GM12864 (cell line): ENCODE measurements at regions not wholly inside any gene's neighbourhood (a gene's known extent, or its start where the extent isn't known, plus 50 kb on each side); places are given as distances from the start of the nearest gene placed in this dataset.

Source experiments
- DNase-seq: peaks from one replicate; pipeline ENCODE4 v3.0.0-alpha.2; 2011; ENCODE audit warnings: low read depth
- H3K4me3 ChIP-seq: 2 replicates; pipeline ENCODE4 v1.5.1; 2011; ENCODE audit warnings: mild to moderate bottlenecking, low read depth, low read length, control low read depth
- TF ChIP-seq, protein P1 (sequence below): IDR thresholded peaks from 2 replicates; pipeline ENCODE4 v1.5.1; 2011; ENCODE audit warnings: low read depth, mild to moderate bottlenecking, moderate library complexity, low read length, control low read depth, inconsistent platforms; ENCODE audit errors: missing control alignments

DNA sequence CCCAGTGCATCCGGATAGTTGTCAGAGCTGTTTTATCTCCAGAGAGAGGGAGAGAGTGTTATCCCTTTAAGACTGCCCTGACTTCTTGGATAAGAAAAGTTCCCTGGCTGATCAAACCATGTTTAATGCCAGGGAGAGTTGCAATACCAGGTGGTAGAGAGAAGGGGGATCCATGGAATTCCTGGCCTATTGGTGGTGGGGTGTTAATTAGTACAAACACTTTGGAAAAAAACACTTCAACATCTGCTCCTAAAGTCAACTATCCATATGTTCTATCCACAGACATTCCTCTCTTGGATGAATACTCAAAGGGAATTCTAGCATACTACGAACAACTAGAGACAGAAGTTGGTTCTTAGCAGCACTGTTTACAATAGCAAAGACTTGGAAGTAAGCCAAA, 307.2 kb downstream of the TCERG1L start:
- TF ChIP-seq, protein P1, sequence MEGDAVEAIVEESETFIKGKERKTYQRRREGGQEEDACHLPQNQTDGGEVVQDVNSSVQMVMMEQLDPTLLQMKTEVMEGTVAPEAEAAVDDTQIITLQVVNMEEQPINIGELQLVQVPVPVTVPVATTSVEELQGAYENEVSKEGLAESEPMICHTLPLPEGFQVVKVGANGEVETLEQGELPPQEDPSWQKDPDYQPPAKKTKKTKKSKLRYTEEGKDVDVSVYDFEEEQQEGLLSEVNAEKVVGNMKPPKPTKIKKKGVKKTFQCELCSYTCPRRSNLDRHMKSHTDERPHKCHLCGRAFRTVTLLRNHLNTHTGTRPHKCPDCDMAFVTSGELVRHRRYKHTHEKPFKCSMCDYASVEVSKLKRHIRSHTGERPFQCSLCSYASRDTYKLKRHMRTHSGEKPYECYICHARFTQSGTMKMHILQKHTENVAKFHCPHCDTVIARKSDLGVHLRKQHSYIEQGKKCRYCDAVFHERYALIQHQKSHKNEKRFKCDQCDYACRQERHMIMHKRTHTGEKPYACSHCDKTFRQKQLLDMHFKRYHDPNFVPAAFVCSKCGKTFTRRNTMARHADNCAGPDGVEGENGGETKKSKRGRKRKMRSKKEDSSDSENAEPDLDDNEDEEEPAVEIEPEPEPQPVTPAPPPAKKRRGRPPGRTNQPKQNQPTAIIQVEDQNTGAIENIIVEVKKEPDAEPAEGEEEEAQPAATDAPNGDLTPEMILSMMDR: no peak
- DNase-seq: no peak
- no peak overlapping the region for H3K4me3 ChIP-seq

DNA sequence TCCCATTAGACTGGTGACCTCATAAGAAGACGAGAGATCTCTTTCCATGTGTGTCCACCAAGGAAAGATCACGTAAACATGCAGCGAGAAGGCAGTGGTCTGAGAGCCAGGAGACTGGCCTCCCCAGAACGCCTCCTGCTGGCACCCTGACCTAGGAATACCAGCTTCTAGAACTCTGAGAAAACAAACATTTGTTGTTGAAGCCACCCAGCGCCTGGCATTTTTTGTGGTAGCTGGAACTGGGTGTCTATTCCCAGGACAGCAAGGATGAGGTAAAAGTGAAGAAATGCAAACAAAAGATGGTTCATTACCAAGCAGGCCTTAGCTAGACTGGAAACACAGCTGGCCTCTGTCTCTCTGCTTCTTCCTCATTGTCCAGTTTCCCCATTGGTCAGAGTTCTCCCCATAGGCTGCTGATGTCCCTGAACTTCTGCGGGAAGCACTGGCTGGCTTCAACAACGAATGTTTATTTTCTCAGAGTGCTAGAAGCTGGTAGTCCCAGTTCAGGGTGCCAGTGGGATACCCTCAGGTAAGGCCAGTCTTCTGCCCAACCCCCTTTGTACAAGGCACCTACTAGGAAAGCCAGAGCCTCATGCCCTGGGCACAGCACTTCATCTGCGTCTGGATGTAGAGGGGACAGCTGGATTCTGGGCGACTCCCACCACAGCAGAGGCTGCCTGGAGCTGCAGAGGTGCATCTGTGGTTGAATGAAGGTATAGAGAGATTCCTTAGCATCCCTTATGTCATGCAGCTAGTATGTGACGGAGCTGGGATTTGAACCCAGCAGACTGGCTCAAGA, 304.9 kb downstream of the TCERG1L start:
- no peak overlapping the region for H3K4me3 ChIP-seq
- no peak for DNase-seq
- TF ChIP-seq, protein P1: no peak

DNA sequence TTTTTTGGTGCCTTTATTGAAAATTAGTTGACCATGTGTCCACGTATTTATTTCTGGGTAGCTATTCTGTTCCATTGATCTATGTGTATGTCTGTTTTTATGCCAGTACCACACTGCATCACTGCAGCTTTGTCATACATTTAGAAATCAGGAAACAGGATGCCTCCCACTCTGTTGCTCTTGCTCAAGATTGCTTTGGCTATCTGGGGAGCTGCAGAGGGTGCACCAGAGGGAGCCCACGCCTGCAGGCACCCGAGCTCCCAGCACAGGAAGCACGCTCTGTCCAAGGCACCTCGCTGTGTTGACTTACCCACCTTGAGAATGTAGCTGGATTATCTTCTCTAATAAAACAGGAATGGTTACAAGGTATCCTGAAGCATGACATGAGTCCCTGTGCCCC, 301.7 kb downstream of the TCERG1L start:
- TF ChIP-seq, protein P1: no peak
- DNase-seq: no peak
- H3K4me3 ChIP-seq: no peak overlapping the region

DNA sequence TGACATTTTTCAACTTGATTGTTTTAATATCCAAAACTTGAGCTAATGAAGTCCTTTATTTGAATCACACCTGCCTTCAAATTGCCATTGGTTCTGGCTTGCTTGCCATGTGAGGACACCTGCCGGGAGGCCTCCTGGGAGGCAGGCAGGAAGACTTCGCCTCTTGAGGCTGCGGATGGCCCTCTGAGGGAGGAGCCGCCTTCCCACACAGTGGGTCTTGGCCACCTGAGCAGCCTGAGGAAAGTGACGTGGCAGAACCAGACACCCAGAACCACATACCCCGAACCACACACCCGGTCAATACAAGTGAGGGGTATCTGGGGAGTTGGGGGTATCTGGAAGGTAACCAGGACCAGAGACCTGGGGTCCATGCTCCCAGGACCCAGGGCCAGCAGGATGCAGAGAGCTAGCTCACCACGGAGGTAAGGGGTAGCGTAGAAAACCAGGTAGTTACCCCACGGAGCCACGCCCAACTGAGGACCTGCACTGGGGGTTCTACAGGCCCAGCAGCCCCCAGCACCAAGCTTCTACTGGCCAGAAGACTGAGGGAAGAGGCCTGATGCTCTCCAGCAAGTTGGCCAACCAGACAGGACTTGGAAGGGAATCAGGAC, 300.5 kb downstream of the TCERG1L start:
- TF ChIP-seq, protein P1: no peak
- DNase-seq: no peak
- H3K4me3 ChIP-seq: no peak overlapping the region

DNA sequence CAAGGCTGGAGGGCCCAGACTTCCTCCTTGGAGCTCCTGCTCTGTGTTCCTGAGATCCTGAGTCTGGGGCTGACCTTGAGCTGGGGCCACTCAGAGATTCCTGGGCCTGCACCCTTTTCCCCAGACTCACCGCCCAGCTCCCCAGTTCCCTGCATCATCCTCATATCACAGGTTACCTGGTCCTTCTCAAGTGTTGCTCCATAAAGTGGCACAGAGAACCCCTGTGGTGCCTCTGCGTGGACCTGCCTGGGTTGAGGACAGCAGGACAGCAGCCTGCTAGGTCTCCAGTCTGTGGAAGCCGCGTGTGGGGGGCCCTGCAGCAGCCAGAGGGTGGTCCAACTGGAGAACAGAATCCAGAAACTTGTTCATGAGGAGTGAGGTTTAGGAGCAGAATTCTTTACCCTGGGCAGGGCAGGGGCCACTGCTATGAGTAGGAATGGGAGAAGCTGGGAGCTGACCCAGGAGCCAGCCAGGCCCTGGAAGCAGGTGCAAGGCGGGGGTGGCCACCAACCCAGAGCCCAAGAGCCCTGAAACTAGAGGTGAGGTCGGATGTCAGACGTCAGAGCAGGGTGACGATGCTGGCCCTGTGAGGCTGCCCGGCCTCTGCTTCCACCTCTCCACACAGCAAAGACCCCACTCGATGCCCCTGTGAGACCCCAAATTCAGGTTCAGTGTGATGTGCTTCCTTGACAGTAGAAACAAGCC, 299.4 kb downstream of the TCERG1L start:
- TF ChIP-seq, protein P1: no peak
- no peak overlapping the region for H3K4me3 ChIP-seq
- DNase-seq: no peak

DNA sequence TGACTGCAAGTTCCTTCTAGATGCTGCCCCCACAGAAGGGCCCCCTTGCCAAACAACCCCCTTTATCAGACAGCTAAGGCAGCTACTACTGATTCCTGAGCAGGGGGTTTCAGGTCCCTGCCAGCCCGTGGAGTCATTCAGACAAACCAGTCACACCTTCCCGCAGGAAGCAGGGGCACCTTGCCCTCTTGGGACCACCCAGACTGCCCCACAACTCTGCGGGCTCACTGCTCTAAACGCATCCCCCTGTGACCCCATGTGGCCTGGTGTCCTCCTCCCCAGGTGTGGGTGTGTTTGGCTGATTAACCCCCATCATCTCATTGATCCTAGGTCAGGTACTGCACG, 298.9 kb downstream of the TCERG1L start:
- TF ChIP-seq, protein P1: no peak
- no peak overlapping the region for H3K4me3 ChIP-seq
- DNase-seq: no peak
